ENCODE measurements at regions not wholly inside any gene's neighbourhood (a gene's known extent, or its start where the extent isn't known, plus 50 kb on each side); places are given as distances from the start of the nearest gene placed in this dataset.

GRCh38 chr2:153179808-153180207 is 298.8 kb downstream of the RPRM start:
- no peak for TF ChIP-seq POLR2A (IDR thresholded peaks at IDR 0.05)
- TF ChIP-seq CTCF (IDR thresholded peaks at IDR 0.05): no peak
